MM.1S (cell line): ENCODE measurements at regions not wholly inside any gene's neighbourhood (a gene's known extent, or its start where the extent isn't known, plus 50 kb on each side); places are given as distances from the start of the nearest gene placed in this dataset.

Experiments used
- DNase-seq: peaks from one replicate; pipeline ENCODE4 v3.0.0-alpha.2; 2015
- H2AFZ ChIP-seq: fragments of 300-600 bp; sonication (generic); 2 replicates; pipeline ENCODE4 v1.6.0; 2016; ENCODE audit warnings: antibody characterized with exemption, low read length
- H3F3A ChIP-seq: fragments of 300-600 bp; sonication (generic); 2 replicates; pipeline ENCODE4 v1.6.1; 2016; ENCODE audit warnings: mild to moderate bottlenecking, antibody characterized with exemption, low read length, moderate library complexity, mixed read lengths; ENCODE audit not compliant: insufficient read depth
- H3K27ac ChIP-seq: fragments of 300-600 bp; sonication (generic); 2 replicates; pipeline ENCODE4 v1.5.1; 2016; ENCODE audit warnings: mild to moderate bottlenecking, low read length
- H3K27me3 ChIP-seq: fragments of 300-600 bp; sonication (generic); replicated peaks from 2 replicates; pipeline ENCODE4 v1.6.0; 2016; ENCODE audit warnings: low read length; ENCODE audit not compliant: insufficient read depth
- H3K36me3 ChIP-seq: fragments of 300-600 bp; sonication (generic); replicated peaks from 2 replicates; pipeline ENCODE4 v1.6.1; 2016; ENCODE audit warnings: mild to moderate bottlenecking, low read length, mixed read lengths; ENCODE audit not compliant: insufficient read depth
- H3K4me1 ChIP-seq: fragments of 300-600 bp; sonication (generic); 2 replicates; pipeline ENCODE4 v1.6.1; 2016; ENCODE audit warnings: low read length, mixed read lengths
- H3K4me2 ChIP-seq: fragments of 300-600 bp; sonication (generic); 2 replicates; pipeline ENCODE4 v1.6.0; 2016; ENCODE audit warnings: low read depth, low read length
- H3K4me3 ChIP-seq: fragments of 300-600 bp; sonication (generic); 2 replicates; pipeline ENCODE4 v1.5.1; 2016; ENCODE audit warnings: low read length, mixed read lengths
- H3K79me2 ChIP-seq: fragments of 300-600 bp; sonication (generic); 2 replicates; pipeline ENCODE4 v1.6.1; 2016; ENCODE audit warnings: mixed run types, low read length, mixed read lengths
- H3K9ac ChIP-seq: fragments of 300-600 bp; sonication (generic); 2 replicates; pipeline ENCODE4 v1.6.1; 2016; ENCODE audit warnings: low read length, mixed read lengths
- H3K9me2 ChIP-seq: fragments of 300-600 bp; sonication (generic); replicated peaks from 2 replicates; pipeline ENCODE4 v1.6.1; 2016; ENCODE audit warnings: mild to moderate bottlenecking, low read length, mixed read lengths; ENCODE audit not compliant: insufficient read depth
- H3K9me3 ChIP-seq: fragments of 300-600 bp; sonication (generic); replicated peaks from 2 replicates; pipeline ENCODE4 v1.6.1; 2016; ENCODE audit warnings: mild to moderate bottlenecking, low read length, mixed read lengths; ENCODE audit not compliant: insufficient read depth
- H4K20me1 ChIP-seq: fragments of 300-600 bp; sonication (generic); 2 replicates; pipeline ENCODE4 v1.6.1; 2016; ENCODE audit warnings: mild to moderate bottlenecking, low read length, moderate library complexity, mixed read lengths; ENCODE audit not compliant: insufficient read depth
- CTCF ChIP-seq: fragments of 300-600 bp; sonication (generic); IDR thresholded peaks from 2 replicates; pipeline ENCODE4 v1.5.1; 2016; ENCODE audit warnings: antibody characterized with exemption, low read length, mixed read lengths
- EZH2 ChIP-seq: fragments of 300-600 bp; sonication (generic); optimal IDR thresholded peaks from 2 replicates; pipeline ENCODE3; 2017; ENCODE audit warnings: low read depth, mild to moderate bottlenecking, antibody characterized with exemption, low read length, mixed read lengths
- EZH2phosphoT487 ChIP-seq: fragments of 300-600 bp; sonication (generic); IDR thresholded peaks from 2 replicates; pipeline ENCODE4 v1.6.1; 2018; ENCODE audit warnings: antibody characterized with exemption, low read length

GRCh38 chr9:135326141-135326540 lies 153.4 kb upstream of the PPP1R26 start:
- TF ChIP-seq CTCF (no peak), EZH2phosphoT487 (no peak), EZH2 (no peak)
- no peak overlapping the region for H3K27ac ChIP-seq
- no peaks in the 10 kb centered on the region for H3K79me2 ChIP-seq
- peaks cover 64% of the 10 kb centered on the region for H3K27me3 ChIP-seq
- H3K9ac ChIP-seq, result no peak overlapping the region
- H2AFZ ChIP-seq, result no peak overlapping the region
- no peaks in the 10 kb centered on the region for H3K9me2 ChIP-seq
- H3K9me3 ChIP-seq, result no peaks in the 10 kb centered on the region
- H3F3A ChIP-seq, result no peaks in the 10 kb centered on the region
- H3K36me3 ChIP-seq, result no peaks in the 10 kb centered on the region
- H3K4me3 ChIP-seq, result no peak overlapping the region
- H3K4me2 ChIP-seq, result no peak overlapping the region
- no peaks in the 10 kb centered on the region for H4K20me1 ChIP-seq
- no peak for DNase-seq
- H3K4me1 ChIP-seq, result no peaks in the 10 kb centered on the region

GRCh38 chr9:135326633-135327152 lies 152.9 kb upstream of the PPP1R26 start:
- no peak for TF ChIP-seq EZH2

GRCh38 chr9:135328485-135329417 lies 150.8 kb upstream of the PPP1R26 start:
- H3F3A ChIP-seq, result no peaks in the 10 kb centered on the region
- no peak overlapping the region for H2AFZ ChIP-seq
- TF ChIP-seq EZH2phosphoT487 (no peak), CTCF (no peak), EZH2 (no peak)
- H3K9ac ChIP-seq, result no peak overlapping the region
- H3K27me3 ChIP-seq, result peaks cover 66% of the 10 kb centered on the region
- H3K79me2 ChIP-seq, result no peaks in the 10 kb centered on the region
- H3K9me3 ChIP-seq, result no peaks in the 10 kb centered on the region
- no peak for DNase-seq
- H3K27ac ChIP-seq, result no peak overlapping the region
- no peaks in the 10 kb centered on the region for H3K36me3 ChIP-seq
- H4K20me1 ChIP-seq, result no peaks in the 10 kb centered on the region
- H3K4me3 ChIP-seq, result no peak overlapping the region
- H3K9me2 ChIP-seq, result no peaks in the 10 kb centered on the region
- no peak overlapping the region for H3K4me2 ChIP-seq
- H3K4me1 ChIP-seq, result no peaks in the 10 kb centered on the region

More at GRCh38 chr9:135326633-135327152, 152.9 kb upstream of the PPP1R26 start:
- Histone ChIP-seq H3K4me3 (no peak overlapping the region), H3K4me1 (no peaks in the 10 kb centered on the region), H2AFZ (no peak overlapping the region), H3K9me3 (no peaks in the 10 kb centered on the region), H3K79me2 (no peaks in the 10 kb centered on the region), H4K20me1 (no peaks in the 10 kb centered on the region), H3K27ac (no peak overlapping the region), H3K4me2 (no peak overlapping the region), H3K9ac (no peak overlapping the region), H3K36me3 (no peaks in the 10 kb centered on the region), H3F3A (no peaks in the 10 kb centered on the region), H3K9me2 (no peaks in the 10 kb centered on the region), H3K27me3 (peaks cover 64% of the 10 kb centered on the region)
- DNase-seq, result no peak
